AG04449 (cell line): ENCODE measurements at regions not wholly inside any gene's neighbourhood (a gene's known extent, or its start where the extent isn't known, plus 50 kb on each side); places are given as distances from the start of the nearest gene placed in this dataset.

ENCODE experiments used
- CTCF ChIA-PET: fragments of 350-600 bp; formaldehyde crosslinking; extraction: SDS; loops from one replicate; lab custom pipeline; 2021; ENCODE audit warnings: antibody characterized with exemption; lab: Yijun Ruan, JAX
- POLR2A ChIA-PET: fragments of 400-600, 350-600 bp; formaldehyde crosslinking; extraction: SDS; loops from one replicate; lab custom pipeline; 2020; ENCODE audit warnings: antibody characterized with exemption, inconsistent platforms; lab: Yijun Ruan, JAX
- DNase-seq: peaks from one replicate; pipeline ENCODE4 v3.0.0-alpha.2; 2010; ENCODE audit warnings: low read depth, low spot score
- H3K4me3 ChIP-seq: 2 replicates; pipeline ENCODE4 v1.5.1; 2011; ENCODE audit warnings: low read depth, mild to moderate bottlenecking, control low read depth, low read length
- TF ChIP-seq, protein P1 (sequence below): IDR thresholded peaks from one replicate; pipeline ENCODE4 v1.5.1; 2011; ENCODE audit warnings: mild to moderate bottlenecking, moderate library complexity, low read length, control low read depth, inconsistent platforms; ENCODE audit not compliant: insufficient read depth; ENCODE audit errors: missing control alignments

GRCh38 chr6:21359926-21360325 is 233.6 kb upstream of the SOX4 start:
- no peak overlapping the region for H3K4me3 ChIP-seq
- no peak for DNase-seq
- TF ChIP-seq, protein P1, sequence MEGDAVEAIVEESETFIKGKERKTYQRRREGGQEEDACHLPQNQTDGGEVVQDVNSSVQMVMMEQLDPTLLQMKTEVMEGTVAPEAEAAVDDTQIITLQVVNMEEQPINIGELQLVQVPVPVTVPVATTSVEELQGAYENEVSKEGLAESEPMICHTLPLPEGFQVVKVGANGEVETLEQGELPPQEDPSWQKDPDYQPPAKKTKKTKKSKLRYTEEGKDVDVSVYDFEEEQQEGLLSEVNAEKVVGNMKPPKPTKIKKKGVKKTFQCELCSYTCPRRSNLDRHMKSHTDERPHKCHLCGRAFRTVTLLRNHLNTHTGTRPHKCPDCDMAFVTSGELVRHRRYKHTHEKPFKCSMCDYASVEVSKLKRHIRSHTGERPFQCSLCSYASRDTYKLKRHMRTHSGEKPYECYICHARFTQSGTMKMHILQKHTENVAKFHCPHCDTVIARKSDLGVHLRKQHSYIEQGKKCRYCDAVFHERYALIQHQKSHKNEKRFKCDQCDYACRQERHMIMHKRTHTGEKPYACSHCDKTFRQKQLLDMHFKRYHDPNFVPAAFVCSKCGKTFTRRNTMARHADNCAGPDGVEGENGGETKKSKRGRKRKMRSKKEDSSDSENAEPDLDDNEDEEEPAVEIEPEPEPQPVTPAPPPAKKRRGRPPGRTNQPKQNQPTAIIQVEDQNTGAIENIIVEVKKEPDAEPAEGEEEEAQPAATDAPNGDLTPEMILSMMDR: no peak
- ChIA-PET POLR2A (no interaction called here), CTCF (interaction anchor here (0.9 to 1.0 kb wide), 2 partner anchors 9 to 12 kb away, joined by 3 read pairs; no protein-coding TSS in a partner anchor)

DNA sequence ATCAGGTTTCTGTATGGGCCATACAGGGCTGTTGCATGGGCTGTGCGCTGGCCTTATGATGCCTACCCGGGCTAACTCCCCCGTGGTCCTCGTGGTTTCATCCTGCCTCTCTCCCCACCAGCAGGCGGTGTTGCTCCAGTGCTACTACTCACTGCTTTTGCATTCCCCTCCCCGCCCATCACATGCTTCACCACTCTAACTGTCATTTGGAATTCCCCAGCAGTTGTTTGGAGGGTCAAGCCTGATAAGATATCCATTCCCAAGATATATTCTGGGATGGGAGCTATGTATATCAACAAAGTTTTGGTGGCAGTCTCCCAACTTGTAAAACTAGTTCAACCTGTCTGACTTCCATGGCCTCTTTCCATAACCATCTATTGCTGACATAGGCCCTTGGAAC is 233.2 kb upstream of the SOX4 start:
- DNase-seq: no peak
- POLR2A ChIA-PET: no interaction called here
- CTCF ChIA-PET: interaction anchor here (0.9 to 1.0 kb wide), 2 partner anchors 9 to 12 kb away, joined by 3 read pairs; no protein-coding TSS in a partner anchor
- no peak overlapping the region for H3K4me3 ChIP-seq
- TF ChIP-seq, protein P1: no peak

DNA sequence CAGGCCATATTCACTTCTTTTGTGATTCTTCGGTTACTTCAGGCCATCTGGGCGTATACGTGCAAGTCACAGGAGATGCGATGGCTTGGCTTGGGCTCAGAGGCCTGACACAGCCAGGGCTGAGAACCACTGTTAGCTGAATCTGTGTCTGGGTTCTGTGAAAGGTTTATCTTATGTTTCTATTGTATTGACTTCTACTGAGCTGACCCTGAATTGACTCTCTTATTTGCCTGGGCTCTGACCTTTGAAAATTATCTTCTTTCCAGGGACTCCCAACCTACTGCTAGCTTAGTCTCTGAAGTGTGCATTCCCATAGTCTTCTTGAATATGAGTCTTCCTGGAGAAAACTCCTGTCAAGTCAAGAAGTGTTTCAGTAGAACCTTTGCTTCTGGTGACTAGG is 226.4 kb upstream of the SOX4 start:
- CTCF ChIA-PET: no interaction called here
- no peak for DNase-seq
- TF ChIP-seq, protein P1: no peak
- no peak overlapping the region for H3K4me3 ChIP-seq
- POLR2A ChIA-PET: no interaction called here

GRCh38 chr6:21367649-21368154 is 225.8 kb upstream of the SOX4 start:
- TF ChIP-seq, protein P1: no peak
- ChIA-PET POLR2A (no interaction called here), CTCF (interaction anchor here (0.6 kb wide), 1 partner anchor 150 kb away, joined by 3 read pairs; no protein-coding TSS in a partner anchor)
- no peak for DNase-seq
- H3K4me3 ChIP-seq: no peak overlapping the region

DNA sequence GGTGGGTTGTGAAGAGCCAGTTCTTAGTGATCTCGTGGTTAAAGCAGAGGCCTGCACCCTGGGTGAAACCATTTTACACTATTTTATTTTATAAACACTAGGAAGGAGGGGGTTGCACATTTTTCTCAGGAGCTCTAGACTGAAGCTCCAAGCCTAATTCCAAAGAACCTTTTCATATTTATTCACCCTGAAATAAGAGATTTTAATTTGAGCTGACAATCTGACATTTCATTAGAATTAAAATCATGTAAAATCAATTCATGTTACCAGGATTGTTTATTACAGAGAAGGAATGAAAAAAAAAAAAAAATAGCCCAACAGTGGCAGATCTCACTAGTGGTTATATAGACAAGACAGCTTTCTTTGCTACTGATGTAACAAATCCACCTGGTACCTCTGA is 222.5 kb upstream of the SOX4 start:
- CTCF ChIA-PET: no interaction called here
- no peak overlapping the region for H3K4me3 ChIP-seq
- TF ChIP-seq, protein P1: no peak
- POLR2A ChIA-PET: no interaction called here
- DNase-seq: no peak

- DNase-seq: no peak
- TF ChIP-seq, protein P1: no peak
- no peak overlapping the region for H3K4me3 ChIP-seq
- POLR2A ChIA-PET: no interaction called here
- CTCF ChIA-PET: no interaction called here
These were observed 221.8 kb upstream of the SOX4 start for GRCh38 chr6:21371676-21372171.
